HT1080 (cell line): ENCODE measurements at regions not wholly inside any gene's neighbourhood (a gene's known extent, or its start where the extent isn't known, plus 50 kb on each side); places are given as distances from the start of the nearest gene placed in this dataset. TPM values are rescaled to one million over a fixed set of nuclear protein-coding genes. Genes with fewer than 3 reads are reported as not detected.

Source experiments
- DNase-seq: peaks from one replicate; pipeline ENCODE4 v3.0.0-alpha.2; 2015; ENCODE audit warnings: low read depth
- small RNA-seq: library from RNA; depleted of rRNA; stranded (forward); fragments of <200 nt; gene quantifications from one replicate; pipeline ENCODE3, GENCODE V24; 2014

DNA sequence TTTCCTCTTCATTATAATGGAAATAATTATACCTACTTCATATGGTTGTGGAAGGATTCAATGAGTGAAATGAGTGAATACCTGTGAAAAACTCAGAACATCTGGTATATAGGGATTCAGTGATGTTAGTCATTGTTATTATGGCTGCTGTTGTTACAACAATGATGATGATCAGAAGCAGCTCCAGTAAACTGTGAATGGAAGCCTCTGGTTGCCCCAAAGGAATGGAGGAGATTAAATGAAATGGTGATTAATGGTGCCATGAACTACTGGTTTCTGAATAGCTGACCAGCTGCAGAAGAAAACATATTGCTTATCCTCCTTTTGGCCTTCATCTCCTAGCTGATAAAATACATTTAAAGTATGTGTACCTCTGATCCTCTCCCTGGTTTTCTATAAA lies 372.0 kb downstream of the ARHGEF28 start:
- peak; percentile 10 for DNase-seq

DNA sequence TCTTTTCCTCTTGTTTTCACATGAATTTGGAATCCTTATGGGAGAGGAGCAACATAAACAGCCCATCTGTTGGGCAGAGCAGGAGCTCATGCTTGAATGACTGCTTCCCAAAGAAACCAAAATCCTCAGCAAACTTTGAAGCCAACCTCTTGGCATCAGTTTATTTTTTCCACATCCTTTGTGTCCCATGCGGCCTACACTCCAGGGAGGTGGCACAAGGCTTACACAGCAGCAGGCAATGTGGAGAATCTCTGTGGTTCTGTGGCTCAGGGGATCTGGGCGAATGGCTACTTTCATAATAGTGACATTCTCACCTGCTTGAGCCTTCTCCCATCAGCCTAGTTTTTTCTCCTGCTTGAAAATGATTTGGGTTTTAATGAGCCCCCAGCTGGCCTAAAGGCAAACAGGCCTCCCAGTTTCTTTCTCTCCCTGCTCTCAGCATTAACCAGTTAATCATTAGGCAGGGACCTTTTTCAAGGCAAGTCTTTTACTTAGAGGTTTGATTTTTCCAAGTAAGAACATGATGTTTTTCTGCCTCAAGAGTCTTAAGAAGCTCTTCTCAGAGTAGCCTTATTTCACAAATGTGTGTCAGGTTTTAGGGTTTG lies 370.3 kb downstream of the ARHGEF28 start:
- DNase-seq: no peak

DNA sequence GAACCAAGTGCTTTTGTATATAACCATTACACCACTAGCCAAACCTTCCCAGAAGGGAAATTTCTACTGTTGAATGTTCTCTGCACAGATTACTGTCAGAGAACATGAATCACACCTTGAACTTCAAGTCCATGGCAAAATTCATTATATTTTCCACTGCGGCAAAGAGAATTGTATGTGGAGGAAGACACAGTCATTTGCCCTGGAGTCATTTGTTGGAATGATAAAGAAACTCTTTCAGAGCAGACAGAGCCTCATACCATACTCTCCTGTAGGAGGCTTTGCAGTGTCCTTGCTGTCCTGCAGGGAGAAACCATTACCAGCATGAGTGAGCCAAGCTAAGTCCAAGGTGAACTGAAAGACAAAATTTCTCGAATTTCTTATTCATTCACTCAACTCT lies 369.0 kb downstream of the ARHGEF28 start:
- no peak for DNase-seq

Small RNA genes lying in the stretch of these regions (small RNA-seq; reads per million reads assigned to genes)
- gene RN7SL814P: not detected
